Activated naive CD8-positive, alpha-beta T cell (primary cell): ENCODE measurements at regions not wholly inside any gene's neighbourhood (a gene's known extent, or its start where the extent isn't known, plus 50 kb on each side); places are given as distances from the start of the nearest gene placed in this dataset.

ENCODE experiments used
- H3K27ac Mint-ChIP-seq: one replicate; pipeline ENCODE4 v1.8.0; 2021; ENCODE audit warnings: mixed read lengths
- H3K27me3 Mint-ChIP-seq: one replicate; pipeline ENCODE4 v1.8.0; 2021; ENCODE audit warnings: mixed read lengths
- H3K36me3 Mint-ChIP-seq: one replicate; pipeline ENCODE4 v1.8.0; 2021; ENCODE audit warnings: mixed read lengths
- H3K4me1 Mint-ChIP-seq: one replicate; pipeline ENCODE4 v1.8.0; 2021; ENCODE audit warnings: low read depth, mixed read lengths
- H3K4me3 Mint-ChIP-seq: one replicate; pipeline ENCODE4 v1.8.0; 2021; ENCODE audit warnings: mild to moderate bottlenecking, mixed read lengths
- H3K9me3 Mint-ChIP-seq: one replicate; pipeline ENCODE4 v1.8.0; 2021; ENCODE audit warnings: low read depth, mixed read lengths

GRCh38 chr5:4653475-4653874 lies 486.7 kb upstream of the ADAMTS16 start:
- peaks cover 4% of the 10 kb centered on the region for H3K9me3 Mint-ChIP-seq
- H3K27ac Mint-ChIP-seq, result no peak overlapping the region
- H3K4me3 Mint-ChIP-seq, result no peak overlapping the region
- H3K4me1 Mint-ChIP-seq, result no peaks in the 10 kb centered on the region
- no peaks in the 10 kb centered on the region for H3K27me3 Mint-ChIP-seq
- no peaks in the 10 kb centered on the region for H3K36me3 Mint-ChIP-seq

- peaks cover 4% of the 10 kb centered on the region for H3K9me3 Mint-ChIP-seq
- no peaks in the 10 kb centered on the region for H3K27me3 Mint-ChIP-seq
- no peaks in the 10 kb centered on the region for H3K36me3 Mint-ChIP-seq
- no peak overlapping the region for H3K27ac Mint-ChIP-seq
- H3K4me3 Mint-ChIP-seq, result no peak overlapping the region
- H3K4me1 Mint-ChIP-seq, result no peaks in the 10 kb centered on the region
Measured at GRCh38 chr5:4659851-4660250, 480.3 kb upstream of the ADAMTS16 start.

GRCh38 chr5:4661326-4661725 lies 478.8 kb upstream of the ADAMTS16 start:
- H3K4me1 Mint-ChIP-seq, result no peaks in the 10 kb centered on the region

GRCh38 chr5:4661836-4662235 lies 478.3 kb upstream of the ADAMTS16 start:
- Mint-ChIP-seq H3K4me1 (no peaks in the 10 kb centered on the region), H3K9me3 (peaks cover 4% of the 10 kb centered on the region), H3K4me3 (no peak overlapping the region), H3K27ac (no peak overlapping the region), H3K36me3 (no peaks in the 10 kb centered on the region), H3K27me3 (no peaks in the 10 kb centered on the region)

More at GRCh38 chr5:4661326-4661725, 478.8 kb upstream of the ADAMTS16 start:
- Mint-ChIP-seq H3K27ac (no peak overlapping the region), H3K9me3 (peaks cover 4% of the 10 kb centered on the region), H3K27me3 (no peaks in the 10 kb centered on the region), H3K4me3 (no peak overlapping the region), H3K36me3 (no peaks in the 10 kb centered on the region)

GRCh38 chr5:4662756-4663155 lies 477.4 kb upstream of the ADAMTS16 start:
- H3K4me3 Mint-ChIP-seq, result no peak overlapping the region
- peaks cover 4% of the 10 kb centered on the region for H3K9me3 Mint-ChIP-seq
- H3K27ac Mint-ChIP-seq, result no peak overlapping the region
- no peaks in the 10 kb centered on the region for H3K27me3 Mint-ChIP-seq
- H3K4me1 Mint-ChIP-seq, result no peaks in the 10 kb centered on the region
- H3K36me3 Mint-ChIP-seq, result no peaks in the 10 kb centered on the region

- Mint-ChIP-seq H3K4me1 (no peaks in the 10 kb centered on the region), H3K36me3 (no peaks in the 10 kb centered on the region), H3K4me3 (no peak overlapping the region), H3K27ac (no peak overlapping the region), H3K27me3 (no peaks in the 10 kb centered on the region), H3K9me3 (no peaks in the 10 kb centered on the region)
Measured at GRCh38 chr5:4665911-4666310, 474.2 kb upstream of the ADAMTS16 start.

GRCh38 chr5:4674166-4674565 lies 466.0 kb upstream of the ADAMTS16 start:
- Mint-ChIP-seq H3K4me1 (no peaks in the 10 kb centered on the region), H3K9me3 (peaks cover 6% of the 10 kb centered on the region), H3K4me3 (no peak overlapping the region)

GRCh38 chr5:4676934-4677333 lies 463.2 kb upstream of the ADAMTS16 start:
- Mint-ChIP-seq H3K36me3 (no peaks in the 10 kb centered on the region), H3K4me3 (no peak overlapping the region), H3K27me3 (no peaks in the 10 kb centered on the region), H3K27ac (no peak overlapping the region), H3K4me1 (no peaks in the 10 kb centered on the region), H3K9me3 (peaks cover 18% of the 10 kb centered on the region)

More at GRCh38 chr5:4674166-4674565, 466.0 kb upstream of the ADAMTS16 start:
- Mint-ChIP-seq H3K36me3 (no peaks in the 10 kb centered on the region), H3K27ac (no peak overlapping the region), H3K27me3 (no peaks in the 10 kb centered on the region)

- Mint-ChIP-seq H3K9me3 (peaks cover 13% of the 10 kb centered on the region), H3K27me3 (no peaks in the 10 kb centered on the region), H3K4me3 (no peak overlapping the region), H3K4me1 (no peaks in the 10 kb centered on the region), H3K36me3 (peaks cover 2% of the 10 kb centered on the region), H3K27ac (no peak overlapping the region)
Measured at GRCh38 chr5:4684946-4685345, 455.2 kb upstream of the ADAMTS16 start.

- no peak overlapping the region for H3K27ac Mint-ChIP-seq
- no peaks in the 10 kb centered on the region for H3K36me3 Mint-ChIP-seq
- H3K4me3 Mint-ChIP-seq, result no peak overlapping the region
- H3K9me3 Mint-ChIP-seq, result peaks cover 13% of the 10 kb centered on the region
- no peaks in the 10 kb centered on the region for H3K4me1 Mint-ChIP-seq
- no peaks in the 10 kb centered on the region for H3K27me3 Mint-ChIP-seq
Measured at GRCh38 chr5:4698596-4698995, 441.5 kb upstream of the ADAMTS16 start.

GRCh38 chr5:4699592-4699991 lies 440.5 kb upstream of the ADAMTS16 start:
- H3K36me3 Mint-ChIP-seq, result no peaks in the 10 kb centered on the region
- H3K4me3 Mint-ChIP-seq, result no peak overlapping the region
- H3K27ac Mint-ChIP-seq, result no peak overlapping the region
- no peaks in the 10 kb centered on the region for H3K27me3 Mint-ChIP-seq
- H3K4me1 Mint-ChIP-seq, result no peaks in the 10 kb centered on the region
- H3K9me3 Mint-ChIP-seq, result peaks cover 13% of the 10 kb centered on the region

- no peaks in the 10 kb centered on the region for H3K4me1 Mint-ChIP-seq
- no peak overlapping the region for H3K27ac Mint-ChIP-seq
- H3K4me3 Mint-ChIP-seq, result no peak overlapping the region
- H3K36me3 Mint-ChIP-seq, result no peaks in the 10 kb centered on the region
- H3K27me3 Mint-ChIP-seq, result no peaks in the 10 kb centered on the region
- H3K9me3 Mint-ChIP-seq, result peaks cover 13% of the 10 kb centered on the region
Measured at GRCh38 chr5:4700069-4700468, 440.1 kb upstream of the ADAMTS16 start.

- Mint-ChIP-seq H3K4me3 (no peak overlapping the region), H3K9me3 (peaks cover 10% of the 10 kb centered on the region), H3K27me3 (no peaks in the 10 kb centered on the region), H3K27ac (no peak overlapping the region), H3K4me1 (no peaks in the 10 kb centered on the region), H3K36me3 (no peaks in the 10 kb centered on the region)
Measured at GRCh38 chr5:4700871-4701270, 439.3 kb upstream of the ADAMTS16 start.

- Mint-ChIP-seq H3K9me3 (no peaks in the 10 kb centered on the region), H3K27ac (no peak overlapping the region), H3K4me3 (no peak overlapping the region), H3K36me3 (no peaks in the 10 kb centered on the region), H3K27me3 (no peaks in the 10 kb centered on the region), H3K4me1 (no peaks in the 10 kb centered on the region)
Measured at GRCh38 chr5:4703931-4704458, 436.1 kb upstream of the ADAMTS16 start.

- H3K27me3 Mint-ChIP-seq, result no peaks in the 10 kb centered on the region
- H3K9me3 Mint-ChIP-seq, result no peaks in the 10 kb centered on the region
- H3K36me3 Mint-ChIP-seq, result no peaks in the 10 kb centered on the region
- H3K4me1 Mint-ChIP-seq, result no peaks in the 10 kb centered on the region
- H3K27ac Mint-ChIP-seq, result no peak overlapping the region
- no peak overlapping the region for H3K4me3 Mint-ChIP-seq
Measured at GRCh38 chr5:4704951-4705350, 435.2 kb upstream of the ADAMTS16 start.

- no peak overlapping the region for H3K27ac Mint-ChIP-seq
Measured at GRCh38 chr5:4716781-4717180, 423.3 kb upstream of the ADAMTS16 start.

More at GRCh38 chr5:4716781-4717180, 423.3 kb upstream of the ADAMTS16 start:
- peaks cover 19% of the 10 kb centered on the region for H3K9me3 Mint-ChIP-seq
- no peak overlapping the region for H3K4me3 Mint-ChIP-seq
- no peaks in the 10 kb centered on the region for H3K27me3 Mint-ChIP-seq
- no peaks in the 10 kb centered on the region for H3K36me3 Mint-ChIP-seq
- H3K4me1 Mint-ChIP-seq, result no peaks in the 10 kb centered on the region
